ENCODE measurements at regions not wholly inside any gene's neighbourhood (a gene's known extent, or its start where the extent isn't known, plus 50 kb on each side); places are given as distances from the start of the nearest gene placed in this dataset.

- TF ChIP-seq ZNF565 (CRISPR knock-in tag; conservative IDR thresholded peaks at IDR 0.05; ENCODE audit: low read depth) (no peak), GLIS3 (CRISPR knock-in tag; IDR thresholded peaks at IDR 0.05) (no peak), ESRRG (CRISPR knock-in tag; IDR thresholded peaks at IDR 0.05) (no peak)
Measured at GRCh38 chr6:150667977-150668716, 68.5 kb downstream of the PLEKHG1 start (continued).

- TF ChIP-seq ZFP3 (CRISPR knock-in tag; IDR thresholded peaks at IDR 0.05), result no peak
- TF ChIP-seq ISL1 (CRISPR knock-in tag; IDR thresholded peaks at IDR 0.05), result no peak
- TF ChIP-seq OSR1 (CRISPR knock-in tag; IDR thresholded peaks at IDR 0.05), result no peak
- TF ChIP-seq ZFP30 (CRISPR knock-in tag; IDR thresholded peaks at IDR 0.05), result no peak
- TF ChIP-seq ESRRG (CRISPR knock-in tag; IDR thresholded peaks at IDR 0.05), result no peak
- no peak for ATAC-seq
Measured at GRCh38 chr6:150668900-150669302, 69.2 kb downstream of the PLEKHG1 start.

- ATAC-seq, result no peak
- TF ChIP-seq SNAI2 (CRISPR knock-in tag; IDR thresholded peaks at IDR 0.05) (no peak), OSR1 (CRISPR knock-in tag; IDR thresholded peaks at IDR 0.05) (no peak), ZNF565 (CRISPR knock-in tag; conservative IDR thresholded peaks at IDR 0.05; ENCODE audit: low read depth) (no peak), BACH2 (CRISPR knock-in tag; IDR thresholded peaks at IDR 0.05; ENCODE audit: borderline replicate concordance) (no peak), PPARA (CRISPR knock-in tag; IDR thresholded peaks at IDR 0.05; ENCODE audit: borderline replicate concordance) (no peak), ZNF8 (CRISPR knock-in tag; IDR thresholded peaks at IDR 0.05) (no peak), ZFP3 (CRISPR knock-in tag; IDR thresholded peaks at IDR 0.05) (no peak), GLIS3 (CRISPR knock-in tag; IDR thresholded peaks at IDR 0.05) (no peak), TCF4 (CRISPR knock-in tag; IDR thresholded peaks at IDR 0.05; ENCODE audit: borderline replicate concordance) (no peak), ARNTL (CRISPR knock-in tag; IDR thresholded peaks at IDR 0.05; ENCODE audit: borderline replicate concordance, low read depth) (no peak), POU6F1 (CRISPR knock-in tag; IDR thresholded peaks at IDR 0.05; ENCODE audit: borderline replicate concordance, low read depth) (no peak), TSHZ2 (CRISPR knock-in tag; IDR thresholded peaks at IDR 0.05) (no peak), ZFP30 (CRISPR knock-in tag; IDR thresholded peaks at IDR 0.05) (no peak), CREB5 (CRISPR knock-in tag; IDR thresholded peaks at IDR 0.05; ENCODE audit: low read depth) (no peak), CSDC2 (CRISPR knock-in tag; IDR thresholded peaks at IDR 0.05) (no peak)
Measured at GRCh38 chr6:150670311-150670710, 70.6 kb downstream of the PLEKHG1 start.

GRCh38 chr6:150672800-150673199 lies 73.1 kb downstream of the PLEKHG1 start:
- no peak for TF ChIP-seq ZFP30 (CRISPR knock-in tag; IDR thresholded peaks at IDR 0.05)
- TF ChIP-seq OSR1 (CRISPR knock-in tag; IDR thresholded peaks at IDR 0.05), result no peak
- TF ChIP-seq BACH2 (CRISPR knock-in tag; IDR thresholded peaks at IDR 0.05; ENCODE audit: borderline replicate concordance), result no peak
- no peak for TF ChIP-seq ZC3H10 (CRISPR knock-in tag; IDR thresholded peaks at IDR 0.05)
- no peak for TF ChIP-seq ARNTL (CRISPR knock-in tag; IDR thresholded peaks at IDR 0.05; ENCODE audit: borderline replicate concordance, low read depth)
- TF ChIP-seq ZNF565 (CRISPR knock-in tag; conservative IDR thresholded peaks at IDR 0.05; ENCODE audit: low read depth), result no peak
- TF ChIP-seq PPARA (CRISPR knock-in tag; IDR thresholded peaks at IDR 0.05; ENCODE audit: borderline replicate concordance), result no peak
- no peak for TF ChIP-seq ZNF8 (CRISPR knock-in tag; IDR thresholded peaks at IDR 0.05)
- no peak for TF ChIP-seq POU6F1 (CRISPR knock-in tag; IDR thresholded peaks at IDR 0.05; ENCODE audit: borderline replicate concordance, low read depth)
- no peak for TF ChIP-seq CREB5 (CRISPR knock-in tag; IDR thresholded peaks at IDR 0.05; ENCODE audit: low read depth)
- no peak for TF ChIP-seq ZFP3 (CRISPR knock-in tag; IDR thresholded peaks at IDR 0.05)
- no peak for ATAC-seq

All from SK-N-SH treated with all-trans-retinoic acid at 6 μM for 48 hours (cell line).